Small intestine (tissue), 7 donors: ENCODE measurements at regions not wholly inside any gene's neighbourhood (a gene's known extent, or its start where the extent isn't known, plus 50 kb on each side); places are given as distances from the start of the nearest gene placed in this dataset.
"Not testable (repeated sequence)": the region's sequence is repeated elsewhere in the genome, so short reads cannot be mapped to it uniquely, and the experiment has no call there.

Experiments
- DNase-seq, 2 donors: peaks; one replicate each; pipeline versions ENCODE4 v3.0.0 to v3.0.0-alpha.2; 2013
- FAIRE-seq: peaks from 2 replicates; lab custom pipeline; 2012; peaks lifted over from hg19 to GRCh38; lab: Jason Lieb, UNC
- H3K27ac ChIP-seq, 3 donors: one replicate each; pipeline ENCODE4 v1.5.1; 2013; ENCODE audit warnings: low read length in 2 of 3, mild to moderate bottlenecking in 2 of 3, control low read depth in 1 of 3, inconsistent platforms in 1 of 3, low read depth in 1 of 3, moderate library complexity in 1 of 3
- H3K27me3 ChIP-seq, 3 donors: one replicate each; pipeline ENCODE4 v1.6.1; 2013; ENCODE audit warnings: low read length in 3 of 3, inconsistent platforms in 1 of 3; ENCODE audit not compliant: control insufficient read depth in 3 of 3, insufficient read depth in 3 of 3
- H3K36me3 ChIP-seq, 3 donors: one replicate each; pipeline ENCODE4 v1.6.1; 2013; ENCODE audit warnings: low read length in 3 of 3, inconsistent platforms in 1 of 3, low read depth in 1 of 3, mild to moderate bottlenecking in 1 of 3, moderate library complexity in 1 of 3; ENCODE audit not compliant: control insufficient read depth in 3 of 3, insufficient read depth in 2 of 3
- H3K4me1 ChIP-seq, 3 donors: one replicate each; pipeline ENCODE4 v1.6.1; 2013; ENCODE audit warnings: low read length in 2 of 3, inconsistent platforms in 1 of 3, low read depth in 1 of 3, mild to moderate bottlenecking in 1 of 3, moderate library complexity in 1 of 3; ENCODE audit not compliant: control insufficient read depth in 3 of 3, insufficient read depth in 2 of 3
- H3K4me3 ChIP-seq, 3 donors: one replicate each; pipeline ENCODE4 v1.5.1; 2013; ENCODE audit warnings: low read length in 3 of 3, control low read depth in 1 of 3, inconsistent platforms in 1 of 3, low read depth in 1 of 3, mild to moderate bottlenecking in 1 of 3, moderate library complexity in 1 of 3
- H3K9me3 ChIP-seq, 2 donors: one replicate each; pipeline ENCODE4 v1.6.1; 2013; ENCODE audit warnings: low read depth in 1 of 2, low read length in 1 of 2; ENCODE audit not compliant: control insufficient read depth in 2 of 2, insufficient read depth in 1 of 2
- WGBS, 3 donors: extraction: QIAGEN DNeasy Blood & Tissue Kit; methylation state at CpG; one replicate each; pipeline ENCODE4 v1.1.7; 2013; 5-methylcytosine and 5-hydroxymethylcytosine counted together
- donor health status: healthy with polysubstance abuse.
- donor health status: control.
- donor health status: control.
- donor health status: Bipolar disorder and iron deficiency.
- donor health status: healthy.

DNA sequence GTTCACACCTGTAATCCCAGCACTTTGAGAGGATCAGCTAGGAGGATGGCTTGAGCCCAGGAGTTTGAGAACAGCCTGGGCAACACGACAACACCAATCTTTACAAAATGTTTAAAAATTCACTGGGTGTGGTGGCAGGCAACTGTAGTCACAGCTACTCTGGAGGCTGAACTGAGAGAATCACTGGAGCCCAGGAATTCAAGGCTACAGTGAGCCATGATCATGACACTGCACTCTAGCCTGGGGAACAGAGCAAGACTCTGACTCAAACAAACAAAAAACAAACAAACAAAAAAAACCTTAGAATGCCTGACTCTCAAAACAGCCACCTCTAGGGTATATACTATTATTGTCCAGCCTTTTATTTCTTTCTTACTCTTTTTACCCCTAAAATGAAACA is 56.5 kb upstream of the PAPSS2 start:
- Histone ChIP-seq H3K4me3 (no peak overlapping the region), H3K4me1 (peaks cover 0 to 15% (median 0%) of the 10 kb centered on the region in 3 donors), H3K9me3 (no peaks in the 10 kb centered on the region), H3K36me3 (no peaks in the 10 kb centered on the region), H3K27ac (no peak overlapping the region), H3K27me3 (no peaks in the 10 kb centered on the region)
- FAIRE-seq (no peak), DNase-seq (no peak)
- WGBS, 3 donors: 69 to 88% (median 79%) methylated on average over 1 of the region's 1 CpG

DNA sequence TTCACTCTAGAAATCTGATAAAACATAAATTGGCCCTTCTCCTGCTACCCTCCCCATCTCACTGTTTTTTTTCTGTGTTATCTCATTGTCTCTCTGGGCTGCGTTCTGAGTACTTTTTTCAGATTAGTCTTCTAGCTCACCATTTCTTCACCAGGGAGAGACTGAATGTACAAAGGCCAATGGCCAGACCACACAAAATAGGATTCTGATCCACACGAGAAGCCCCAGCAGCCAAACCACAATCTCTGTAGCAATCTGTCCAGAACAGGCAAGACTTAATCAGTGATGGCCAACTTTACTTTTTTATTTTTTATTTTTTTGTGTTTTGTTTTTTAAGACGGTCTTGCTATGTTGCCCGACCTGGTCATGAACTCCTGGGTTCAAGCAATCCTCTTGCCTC is 55.9 kb upstream of the PAPSS2 start:
- 89 to 91% (median 90%) methylated on average over 4 of the region's 4 CpGs for WGBS, 3 donors
- H3K9me3 ChIP-seq: no peaks in the 10 kb centered on the region
- no peaks in the 10 kb centered on the region for H3K27me3 ChIP-seq
- FAIRE-seq: no peak
- no peak overlapping the region for H3K4me3 ChIP-seq
- no peak overlapping the region for H3K27ac ChIP-seq
- H3K36me3 ChIP-seq: no peaks in the 10 kb centered on the region
- peaks cover 0 to 15% (median 0%) of the 10 kb centered on the region in 3 donors for H3K4me1 ChIP-seq
- DNase-seq: no peak

DNA sequence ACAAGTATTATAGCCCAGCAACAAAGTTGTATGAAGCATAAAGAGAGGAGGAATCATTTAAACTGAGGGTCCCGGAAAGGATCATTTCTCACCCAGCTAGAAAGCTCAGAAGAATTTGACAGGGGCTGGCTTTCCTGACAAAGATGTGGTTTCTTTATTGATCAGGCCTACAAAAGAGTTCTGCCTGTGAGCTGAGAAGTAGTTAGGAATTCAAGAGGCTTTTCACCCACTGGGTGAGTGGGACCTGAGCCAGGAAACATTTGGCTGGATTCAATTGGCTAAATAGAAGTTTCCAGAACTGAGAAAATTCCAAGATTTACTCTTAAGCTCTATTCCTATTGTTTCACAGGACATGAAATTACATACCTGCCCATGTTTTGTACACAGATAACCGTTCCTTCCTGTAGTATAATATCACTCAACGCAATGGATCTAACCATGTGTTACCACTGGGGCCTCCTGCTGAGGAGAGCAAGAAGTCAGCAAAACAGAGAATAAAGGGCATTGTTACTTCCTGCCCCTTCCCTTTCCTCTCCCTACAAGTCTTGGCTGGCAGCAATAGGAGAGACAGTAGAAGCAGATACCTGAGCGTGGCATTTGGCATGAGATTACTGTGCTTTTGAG is 53.9 kb upstream of the PAPSS2 start:
- Histone ChIP-seq H3K27me3 (no peaks in the 10 kb centered on the region), H3K27ac (peak overlapping the region in 1 of 3 donors; percentile 25), H3K4me1 (peaks cover 0 to 15% (median 0%) of the 10 kb centered on the region in 3 donors), H3K9me3 (no peaks in the 10 kb centered on the region), H3K36me3 (no peaks in the 10 kb centered on the region), H3K4me3 (no peak overlapping the region)
- FAIRE-seq (no peak), DNase-seq (peak in 1 of 2 donors; percentile 30)
- 70 to 80% (median 75%) methylated on average over 4 of the region's 4 CpGs for WGBS, 3 donors

DNA sequence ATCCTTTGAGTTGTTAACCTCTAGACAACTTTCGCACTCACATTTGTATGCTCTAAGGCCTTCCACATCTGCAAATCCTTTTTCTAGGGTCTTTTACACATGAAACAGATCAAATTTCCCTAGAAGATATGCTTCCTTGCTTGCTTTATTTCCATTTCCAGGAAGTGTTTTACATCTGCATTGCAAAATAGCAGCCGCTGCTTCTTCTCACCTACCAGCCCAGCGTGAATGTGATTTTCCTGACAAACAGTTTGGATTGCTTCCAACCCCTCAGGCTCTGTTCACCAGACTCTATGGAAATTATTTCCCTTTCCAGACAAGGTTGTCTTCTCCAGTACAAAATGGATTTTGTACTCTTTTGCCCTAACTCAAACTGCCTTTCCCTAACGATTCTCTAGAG is 50.9 kb upstream of the PAPSS2 start:
- no peak for FAIRE-seq
- Histone ChIP-seq H3K27ac (no peak overlapping the region), H3K36me3 (peaks cover 0 to 4% (median 0%) of the 10 kb centered on the region in 3 donors), H3K9me3 (peaks cover 0 to 8% of the 10 kb centered on the region in 2 donors), H3K4me3 (no peak overlapping the region), H3K4me1 (peaks cover 0 to 23% (median 0%) of the 10 kb centered on the region in 3 donors), H3K27me3 (no peaks in the 10 kb centered on the region)
- WGBS, 3 donors: 75 to 81% (median 76%) methylated on average over 4 of the region's 4 CpGs
- peak in 1 of 2 donors; percentile 21 for DNase-seq

DNA sequence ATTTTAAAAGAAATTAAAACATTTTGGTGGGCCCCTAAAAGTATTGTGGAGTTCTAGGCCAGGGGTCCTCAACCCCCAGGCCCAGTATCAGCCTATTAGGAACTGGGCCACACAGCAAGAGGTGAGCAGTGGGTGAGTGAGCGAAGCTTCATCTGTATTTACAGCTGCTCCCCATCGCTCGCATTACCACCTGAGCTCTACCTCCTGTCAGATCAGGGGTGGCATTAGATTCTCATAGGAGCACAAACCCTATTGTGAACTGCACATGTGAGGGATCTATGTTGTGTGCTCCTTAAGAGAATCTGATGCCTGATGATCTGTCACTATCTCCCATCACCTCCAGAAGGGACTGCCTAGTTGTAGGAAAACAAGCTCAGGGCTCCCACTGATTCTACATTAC is 50.1 kb upstream of the PAPSS2 start:
- not testable (repeated sequence) for H3K36me3 ChIP-seq, H3K9me3 ChIP-seq, FAIRE-seq, H3K27ac ChIP-seq, H3K27me3 ChIP-seq, DNase-seq, H3K4me3 ChIP-seq
- H3K4me1 ChIP-seq: peaks cover 0 to 23% (median 0%) of the 10 kb centered on the region in 3 donors
- 75 to 83% (median 79%) methylated on average over 3 of the region's 3 CpGs for WGBS, 3 donors
